Spinal cord (tissue), 9 donors: ENCODE measurements at regions not wholly inside any gene's neighbourhood (a gene's known extent, or its start where the extent isn't known, plus 50 kb on each side); places are given as distances from the start of the nearest gene placed in this dataset.
A peak's percentile ranks its signal among the peaks of the same experiment; 100 is the strongest.
"Not testable (repeated sequence)": the region's sequence is repeated elsewhere in the genome, so short reads cannot be mapped to it uniquely, and the experiment has no call there.

Experiments
- DNase-seq, 6 donors: peaks; one replicate each; pipeline versions ENCODE4 v3.0.0 to v3.0.0-alpha.2; 2013 to 2015; ENCODE audit warnings: low spot score in 6 of 6, low read depth in 4 of 6
- H3K27ac ChIP-seq: one replicate; pipeline ENCODE4 v1.5.1; 2013; ENCODE audit warnings: low read depth, low read length, control low read depth
- H3K27me3 ChIP-seq: one replicate; pipeline ENCODE4 v1.6.1; 2013; ENCODE audit warnings: low read length; ENCODE audit not compliant: control insufficient read depth, insufficient read depth
- H3K36me3 ChIP-seq: one replicate; pipeline ENCODE4 v1.6.1; 2013; ENCODE audit warnings: low read length; ENCODE audit not compliant: control insufficient read depth, insufficient read depth
- H3K4me1 ChIP-seq: one replicate; pipeline ENCODE4 v1.6.1; 2013; ENCODE audit warnings: low read length; ENCODE audit not compliant: control insufficient read depth, insufficient read depth
- H3K4me3 ChIP-seq: one replicate; pipeline ENCODE4 v1.5.1; 2013; ENCODE audit warnings: low read depth, low read length, control low read depth
- H3K9me3 ChIP-seq: one replicate; pipeline ENCODE4 v1.6.1; 2013; ENCODE audit warnings: low read length; ENCODE audit not compliant: control insufficient read depth, insufficient read depth
- WGBS: methylation state at CpG from one replicate; pipeline ENCODE4 v1.1.5; 2013; ENCODE audit warnings: missing lambda C conversion rate; ENCODE audit not compliant: insufficient coverage; 5-methylcytosine and 5-hydroxymethylcytosine counted together
- donor health status: healthy.

GRCh38 chr5:108696951-108697715 lies 50.6 kb upstream of the FER start:
- H3K27me3 ChIP-seq: no peaks in the 10 kb centered on the region
- WGBS: 80% methylated on average over 2 of the region's 2 CpGs
- H3K9me3 ChIP-seq: no peaks in the 10 kb centered on the region
- no peak overlapping the region for H3K4me3 ChIP-seq
- no peaks in the 10 kb centered on the region for H3K36me3 ChIP-seq
- no peak overlapping the region for H3K27ac ChIP-seq
- H3K4me1 ChIP-seq: no peaks in the 10 kb centered on the region
- no peak for DNase-seq

- Histone ChIP-seq H3K4me1 (no peaks in the 10 kb centered on the region), H3K36me3 (no peaks in the 10 kb centered on the region), H3K27ac (no peak overlapping the region), H3K4me3 (no peak overlapping the region), H3K9me3 (no peaks in the 10 kb centered on the region), H3K27me3 (no peaks in the 10 kb centered on the region)
- DNase-seq: no peak
- WGBS: no CpG with 5 or more reads among the region's 5 CpGs
These were observed 51.3 kb upstream of the FER start for GRCh38 chr5:108696407-108696806.

GRCh38 chr5:108688485-108688884 lies 59.2 kb upstream of the FER start:
- Histone ChIP-seq H3K9me3 (no peaks in the 10 kb centered on the region), H3K36me3 (no peaks in the 10 kb centered on the region), H3K4me3 (no peak overlapping the region), H3K27ac (no peak overlapping the region), H3K27me3 (no peaks in the 10 kb centered on the region), H3K4me1 (peaks cover 14% of the 10 kb centered on the region)
- DNase-seq: no peak

- Histone ChIP-seq H3K27me3 (no peaks in the 10 kb centered on the region), H3K36me3 (no peaks in the 10 kb centered on the region), H3K9me3 (no peaks in the 10 kb centered on the region), H3K4me3 (no peak overlapping the region), H3K4me1 (peaks cover 14% of the 10 kb centered on the region), H3K27ac (no peak overlapping the region)
- WGBS: no CpG with 5 or more reads among the region's 2 CpGs
- DNase-seq: peak in 3 of 6 donors; percentile 5 to 68 (median 38)
These were observed 60.0 kb upstream of the FER start for GRCh38 chr5:108687595-108688200.

GRCh38 chr5:108686676-108687075 lies 61.0 kb upstream of the FER start:
- no peaks in the 10 kb centered on the region for H3K27me3 ChIP-seq
- DNase-seq: peak in 2 of 6 donors; percentile 24 to 44
- H3K9me3 ChIP-seq: no peaks in the 10 kb centered on the region
- peaks cover 14% of the 10 kb centered on the region for H3K4me1 ChIP-seq
- H3K4me3 ChIP-seq: no peak overlapping the region
- no peaks in the 10 kb centered on the region for H3K36me3 ChIP-seq
- H3K27ac ChIP-seq: no peak overlapping the region
- WGBS: no CpG with 5 or more reads among the region's 1 CpG

GRCh38 chr5:108685448-108686216 lies 62.1 kb upstream of the FER start:
- H3K9me3 ChIP-seq, DNase-seq: not testable (repeated sequence)
- 64% methylated on average over 18 of the region's 19 CpGs for WGBS

GRCh38 chr5:108681079-108681921 lies 66.4 kb upstream of the FER start:
- H3K27ac ChIP-seq: no peak overlapping the region
- H3K27me3 ChIP-seq: no peaks in the 10 kb centered on the region
- no peaks in the 10 kb centered on the region for H3K36me3 ChIP-seq
- H3K4me3 ChIP-seq: no peak overlapping the region
- peak in 5 of 6 donors; percentile 51 to 88 (median 55) for DNase-seq
- 40% methylated on average over 1 of the region's 5 CpGs for WGBS
- peaks cover 9% of the 10 kb centered on the region for H3K4me1 ChIP-seq
- H3K9me3 ChIP-seq: no peaks in the 10 kb centered on the region

More at GRCh38 chr5:108685448-108686216, 62.1 kb upstream of the FER start:
- H3K4me1 ChIP-seq: peaks cover 14% of the 10 kb centered on the region
- H3K27ac ChIP-seq, H3K27me3 ChIP-seq, H3K4me3 ChIP-seq, H3K36me3 ChIP-seq: not testable (repeated sequence)

GRCh38 chr5:108678091-108678490 lies 69.6 kb upstream of the FER start:
- Histone ChIP-seq H3K9me3 (no peaks in the 10 kb centered on the region), H3K27me3 (peaks cover 3% of the 10 kb centered on the region), H3K4me3 (no peak overlapping the region), H3K36me3 (no peaks in the 10 kb centered on the region), H3K4me1 (no peaks in the 10 kb centered on the region), H3K27ac (no peak overlapping the region)
- no peak for DNase-seq
- WGBS: 79% methylated on average over 4 of the region's 4 CpGs

GRCh38 chr5:108675736-108676135 lies 72.0 kb upstream of the FER start:
- H3K36me3 ChIP-seq: no peaks in the 10 kb centered on the region
- no peak overlapping the region for H3K4me3 ChIP-seq
- H3K27ac ChIP-seq: no peak overlapping the region
- DNase-seq: no peak
- WGBS: 98% methylated on average over 4 of the region's 5 CpGs
- peaks cover 3% of the 10 kb centered on the region for H3K27me3 ChIP-seq
- H3K4me1 ChIP-seq: peaks cover 3% of the 10 kb centered on the region
- no peaks in the 10 kb centered on the region for H3K9me3 ChIP-seq
